Stimulated activated effector memory CD8-positive, alpha-beta T cell treated with anti-CD3 and anti-CD28 coated beads, Interleukin-12 subunit alpha, Interleukin-12 subunit beta, amount 100 ng/mL, for 72 hours (primary cell): ENCODE measurements at regions not wholly inside any gene's neighbourhood (a gene's known extent, or its start where the extent isn't known, plus 50 kb on each side); places are given as distances from the start of the nearest gene placed in this dataset.
A peak's percentile ranks its signal among the peaks of the same experiment; 100 is the strongest.

Experiments used
- ATAC-seq: fragments of 150-1000 bp; cut with Tn5 transposase; 2 replicates; pipeline ENCODE4 v1.10.0; 2021
- DNase-seq, 2 donors: peaks; one replicate each; pipeline ENCODE4 v3.0.0; 2021 to 2022; ENCODE audit warnings: low spot score in 2 of 2
- H3K27ac Mint-ChIP-seq: one replicate; pipeline ENCODE4 v1.8.0; 2022; ENCODE audit warnings: mild to moderate bottlenecking, mixed read lengths
- H3K36me3 Mint-ChIP-seq: one replicate; pipeline ENCODE4 v1.8.0; 2022; ENCODE audit warnings: mild to moderate bottlenecking, mixed read lengths
- H3K4me1 Mint-ChIP-seq: one replicate; pipeline ENCODE4 v1.8.0; 2022; ENCODE audit warnings: mixed read lengths
- H3K4me3 Mint-ChIP-seq: one replicate; pipeline ENCODE4 v1.8.0; 2022; ENCODE audit warnings: mild to moderate bottlenecking, mixed read lengths
- H3K9me3 Mint-ChIP-seq: one replicate; pipeline ENCODE4 v1.8.0; 2022; ENCODE audit warnings: mixed read lengths

DNA sequence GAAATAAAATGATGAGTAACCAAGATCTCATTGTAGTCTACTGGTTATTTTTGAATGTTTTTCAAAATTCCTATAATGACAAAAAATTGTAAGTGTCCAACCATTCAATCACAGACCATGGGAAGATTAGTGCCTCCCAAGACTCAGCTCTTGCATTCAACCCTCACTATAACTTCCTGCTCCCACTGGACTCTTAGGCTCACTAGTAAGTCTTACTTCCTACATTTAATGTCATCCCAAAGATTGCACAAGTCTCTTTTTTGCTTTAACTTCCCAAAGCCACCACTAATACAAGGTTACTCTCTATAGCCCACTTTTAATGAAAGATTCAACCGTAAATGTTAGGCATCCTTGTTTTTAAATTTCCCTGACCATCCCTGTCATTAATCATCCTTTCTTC is 111.9 kb upstream of the NRBF2 start:
- H3K4me1 Mint-ChIP-seq, result no peaks in the 10 kb centered on the region
- no peak for ATAC-seq
- H3K4me3 Mint-ChIP-seq, result no peak overlapping the region
- no peak overlapping the region for H3K27ac Mint-ChIP-seq
- DNase-seq, result no peak
- H3K36me3 Mint-ChIP-seq, result no peaks in the 10 kb centered on the region
- H3K9me3 Mint-ChIP-seq, result no peaks in the 10 kb centered on the region

DNA sequence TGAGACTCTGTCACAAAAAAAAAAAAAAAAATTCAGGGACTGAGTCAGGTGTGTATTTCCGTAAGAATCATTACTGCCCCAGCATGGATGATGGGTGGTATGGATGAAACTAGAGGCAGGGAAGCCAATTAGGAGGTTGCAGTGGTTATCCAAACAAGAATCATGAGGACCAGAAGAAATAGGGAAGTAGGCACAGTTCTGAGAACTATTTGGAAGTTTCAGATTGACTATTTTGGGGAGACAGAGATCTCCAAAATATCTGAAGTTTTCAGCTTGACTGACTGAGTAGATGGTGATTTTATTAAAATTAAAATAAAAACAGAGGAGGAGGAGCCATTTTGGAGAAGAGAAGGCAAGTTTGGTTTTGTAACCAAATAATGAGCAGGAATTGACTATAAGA is 119.4 kb upstream of the NRBF2 start:
- Mint-ChIP-seq H3K9me3 (no peaks in the 10 kb centered on the region), H3K27ac (no peak overlapping the region), H3K4me1 (no peaks in the 10 kb centered on the region), H3K4me3 (no peak overlapping the region), H3K36me3 (no peaks in the 10 kb centered on the region)
- no peak for ATAC-seq
- no peak for DNase-seq

DNA sequence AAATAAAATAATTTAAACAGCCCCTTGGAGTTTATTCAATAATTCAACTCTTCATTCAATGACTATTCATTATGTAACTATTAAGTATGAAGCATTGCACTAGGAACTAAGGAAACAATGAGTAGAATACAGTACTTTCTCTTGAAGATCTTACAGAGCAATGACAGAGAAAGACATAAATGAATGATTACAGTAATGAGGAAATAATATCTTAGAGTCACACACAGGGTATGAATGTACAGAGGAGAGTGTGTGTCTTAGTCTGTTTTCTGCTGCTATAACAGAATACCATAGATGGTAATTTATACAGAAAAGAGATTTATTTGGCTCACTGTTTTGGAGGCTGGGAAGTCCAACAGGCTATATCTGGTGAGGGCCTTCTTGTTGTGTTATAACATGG is 120.5 kb upstream of the NRBF2 start:
- ATAC-seq (peak; percentile 42), DNase-seq (no peak)
- Mint-ChIP-seq H3K4me3 (no peak overlapping the region), H3K9me3 (no peaks in the 10 kb centered on the region), H3K27ac (no peak overlapping the region), H3K36me3 (no peaks in the 10 kb centered on the region), H3K4me1 (no peaks in the 10 kb centered on the region)

DNA sequence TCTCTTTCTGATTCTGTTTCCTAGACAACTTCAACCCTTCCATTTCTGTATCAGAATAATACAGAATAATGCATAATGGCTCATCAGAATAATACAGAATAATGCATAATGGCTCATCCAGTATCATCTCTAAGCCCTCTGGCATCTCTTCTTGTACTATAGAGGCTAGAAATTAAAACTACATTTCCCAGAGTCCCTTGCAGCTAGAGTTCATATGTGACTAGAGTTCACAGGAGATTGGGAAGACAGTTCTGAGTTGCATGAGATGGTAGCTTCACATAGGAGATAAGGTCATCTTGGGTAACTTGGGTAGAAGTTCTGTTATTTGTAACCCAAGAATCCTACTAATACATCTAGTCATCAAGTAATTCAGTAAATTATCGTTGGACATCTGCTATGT is 122.9 kb upstream of the NRBF2 start:
- ATAC-seq (no peak), DNase-seq (no peak)
- Mint-ChIP-seq H3K4me3 (no peak overlapping the region), H3K27ac (no peak overlapping the region), H3K36me3 (no peaks in the 10 kb centered on the region), H3K4me1 (peaks cover 22% of the 10 kb centered on the region), H3K9me3 (no peaks in the 10 kb centered on the region)

DNA sequence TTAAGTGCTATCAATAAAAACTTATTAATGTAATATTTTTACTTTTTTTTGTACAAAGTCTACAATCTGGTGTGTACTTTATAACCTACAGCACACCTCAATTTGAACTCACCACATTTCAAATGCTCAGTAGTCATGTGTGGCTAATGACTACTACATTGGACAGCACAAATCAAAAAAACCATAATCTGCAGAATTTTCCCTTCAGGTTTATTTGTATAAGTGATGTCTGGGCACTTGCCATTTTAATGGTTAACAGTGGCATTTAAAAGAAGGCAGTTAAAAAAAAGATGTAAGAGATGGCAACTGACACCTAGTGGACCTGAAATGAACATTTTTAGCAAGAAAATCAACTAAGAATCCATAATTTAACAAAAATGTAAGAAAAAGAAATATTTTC is 124.6 kb upstream of the NRBF2 start:
- Mint-ChIP-seq H3K36me3 (no peaks in the 10 kb centered on the region), H3K4me3 (no peak overlapping the region), H3K27ac (no peak overlapping the region), H3K4me1 (peaks cover 36% of the 10 kb centered on the region), H3K9me3 (no peaks in the 10 kb centered on the region)
- no peak for DNase-seq
- no peak for ATAC-seq

DNA sequence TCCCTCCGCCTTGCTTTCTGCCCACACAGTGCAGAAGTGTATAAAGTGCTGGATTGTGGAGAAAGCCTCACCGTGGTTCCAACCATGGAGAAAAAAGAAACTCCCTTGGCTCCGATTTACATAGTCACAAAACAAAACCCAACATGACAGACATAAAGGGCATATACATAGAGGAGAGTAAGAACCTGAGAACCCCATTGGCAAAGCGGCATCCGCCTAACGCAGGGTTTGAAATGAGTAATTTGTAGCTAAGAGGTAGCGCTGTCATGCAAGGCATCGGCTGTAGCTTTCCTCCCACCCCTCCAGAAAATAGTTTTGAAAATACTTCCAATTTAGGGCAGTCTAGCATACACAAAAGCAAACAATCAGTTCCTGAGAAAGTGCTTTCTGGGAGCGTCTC is 126.0 kb upstream of the NRBF2 start:
- DNase-seq (no peak), ATAC-seq (peak; percentile 78)
- Mint-ChIP-seq H3K36me3 (no peaks in the 10 kb centered on the region), H3K9me3 (no peaks in the 10 kb centered on the region), H3K4me3 (peak overlapping the region; percentile 39), H3K4me1 (peaks cover 36% of the 10 kb centered on the region), H3K27ac (no peak overlapping the region)

DNA sequence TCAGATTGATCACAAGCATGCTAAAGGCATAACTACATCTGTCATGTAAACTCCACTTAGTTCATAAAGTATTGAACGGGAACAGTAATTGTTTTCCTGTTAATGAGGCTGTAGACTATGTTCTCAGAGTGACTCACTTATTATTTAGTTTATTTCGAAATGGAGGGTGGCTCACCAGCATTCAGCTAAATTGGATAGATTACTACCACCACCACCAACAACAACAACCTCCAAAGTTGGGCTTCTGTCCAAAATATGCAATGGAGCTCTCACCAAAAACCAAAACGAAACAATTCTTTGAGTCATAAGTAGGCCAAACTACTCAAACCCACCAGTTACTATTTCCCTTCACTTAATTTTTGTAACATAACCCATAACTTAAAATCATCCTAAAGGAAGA is 127.9 kb upstream of the NRBF2 start:
- H3K27ac Mint-ChIP-seq, result no peak overlapping the region
- H3K36me3 Mint-ChIP-seq, result no peaks in the 10 kb centered on the region
- ATAC-seq, result peak; percentile 85
- no peak overlapping the region for H3K4me3 Mint-ChIP-seq
- H3K4me1 Mint-ChIP-seq, result peaks cover 36% of the 10 kb centered on the region
- H3K9me3 Mint-ChIP-seq, result no peaks in the 10 kb centered on the region
- DNase-seq, result no peak

DNA sequence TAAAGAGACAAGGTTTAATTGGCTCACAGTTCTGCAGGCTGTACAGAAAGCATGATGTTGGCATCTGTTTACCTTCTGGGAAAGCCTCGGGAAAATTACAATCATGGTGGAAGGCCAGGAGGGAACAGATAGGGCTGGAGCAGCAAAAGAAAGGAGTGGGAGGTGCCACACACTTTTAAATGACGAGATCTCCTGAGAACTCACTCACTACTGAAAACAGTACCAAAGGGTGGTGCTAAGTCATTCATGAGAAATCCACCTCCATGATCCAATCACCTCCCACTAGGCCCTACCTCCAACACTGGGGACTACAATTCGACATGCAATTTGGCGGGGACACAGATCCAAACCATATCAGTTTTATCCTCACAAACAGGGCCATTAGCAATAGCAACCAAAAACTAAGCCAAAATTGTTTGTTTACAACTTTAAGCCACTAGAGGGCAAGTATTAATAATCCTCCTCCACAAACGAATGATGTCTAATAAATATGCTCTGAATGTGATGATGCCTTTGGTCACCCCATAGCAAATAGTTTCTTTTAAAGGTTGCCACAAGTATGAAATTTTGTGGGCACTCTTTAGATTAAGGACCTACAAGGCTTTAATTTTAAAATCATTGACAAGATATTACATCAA is 129.2 kb upstream of the NRBF2 start:
- no peak overlapping the region for H3K4me3 Mint-ChIP-seq

DNA sequence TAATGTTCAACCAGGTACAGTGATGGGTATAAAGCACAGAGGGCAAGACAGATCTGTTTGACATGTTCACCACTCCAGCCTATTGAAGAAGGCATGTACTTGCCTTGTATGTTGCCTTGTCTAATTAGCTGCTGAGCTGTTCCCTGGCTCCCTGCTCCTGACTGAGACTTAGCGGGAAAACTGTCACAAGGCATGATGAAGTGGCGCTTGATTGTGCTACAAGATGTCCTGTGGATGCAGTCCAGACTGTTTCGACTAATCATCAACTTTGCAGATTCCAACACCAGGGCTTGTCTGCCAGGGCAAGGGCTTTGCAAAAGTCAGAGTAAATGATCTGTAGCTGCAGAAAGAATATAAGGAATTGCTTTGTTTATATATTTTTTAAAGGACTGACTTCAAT is 136.2 kb upstream of the NRBF2 start:
- ATAC-seq, result no peak
- no peak overlapping the region for H3K27ac Mint-ChIP-seq
- H3K36me3 Mint-ChIP-seq, result peaks cover 13% of the 10 kb centered on the region
- H3K4me1 Mint-ChIP-seq, result peaks cover 14% of the 10 kb centered on the region
- no peak overlapping the region for H3K4me3 Mint-ChIP-seq
- DNase-seq, result no peak
- no peaks in the 10 kb centered on the region for H3K9me3 Mint-ChIP-seq

More for the DNA sequence above, 129.2 kb upstream of the NRBF2 start:
- Mint-ChIP-seq H3K36me3 (no peaks in the 10 kb centered on the region), H3K9me3 (no peaks in the 10 kb centered on the region), H3K4me1 (peaks cover 36% of the 10 kb centered on the region), H3K27ac (no peak overlapping the region)
- peak; percentile 59 for ATAC-seq
- DNase-seq, result no peak

DNA sequence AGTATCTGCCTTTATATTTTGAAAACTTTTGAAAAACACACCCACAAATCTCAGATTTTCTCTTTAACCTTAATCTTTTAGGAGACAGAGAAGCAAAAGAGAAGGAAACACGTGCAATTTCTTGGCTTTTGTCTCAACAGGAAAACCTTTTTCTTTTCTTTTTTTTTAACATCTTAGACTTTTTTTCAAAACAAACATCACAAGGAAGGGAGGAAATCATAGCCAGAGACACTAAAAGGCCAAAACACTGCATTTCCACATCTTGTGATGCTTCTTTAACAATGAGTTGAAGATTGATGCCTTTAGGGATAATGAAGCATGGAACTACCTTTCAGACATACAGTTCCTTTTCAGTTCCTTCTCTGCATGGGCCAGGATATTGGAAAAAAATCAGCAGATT is 136.6 kb upstream of the NRBF2 start:
- peaks cover 13% of the 10 kb centered on the region for H3K36me3 Mint-ChIP-seq
- no peak for ATAC-seq
- H3K9me3 Mint-ChIP-seq, result no peaks in the 10 kb centered on the region
- no peak overlapping the region for H3K4me3 Mint-ChIP-seq
- H3K4me1 Mint-ChIP-seq, result peaks cover 16% of the 10 kb centered on the region
- H3K27ac Mint-ChIP-seq, result no peak overlapping the region
- no peak for DNase-seq

DNA sequence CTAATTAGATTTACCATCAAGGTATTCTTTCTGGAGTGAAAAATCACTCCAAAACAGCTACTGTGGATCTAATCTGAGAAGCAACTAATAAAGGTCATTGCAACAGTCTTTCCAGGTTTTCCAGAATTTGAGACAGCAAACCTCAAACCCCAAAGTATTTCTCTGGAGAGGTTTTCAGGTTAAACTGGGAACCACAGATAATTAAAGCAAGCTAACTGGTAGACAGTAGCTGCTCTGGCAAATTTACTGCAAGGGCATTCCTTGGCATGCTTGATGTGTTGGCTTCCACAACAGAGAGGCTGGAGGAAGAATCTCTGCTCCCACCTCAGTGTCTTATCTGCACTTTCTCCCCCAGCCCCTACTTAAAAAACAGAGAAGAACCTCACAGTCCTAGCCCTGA is 140.0 kb upstream of the NRBF2 start:
- peak overlapping the region; percentile 31 for H3K4me3 Mint-ChIP-seq
- no peak for DNase-seq
- peaks cover 13% of the 10 kb centered on the region for H3K36me3 Mint-ChIP-seq
- H3K4me1 Mint-ChIP-seq, result peaks cover 30% of the 10 kb centered on the region
- no peaks in the 10 kb centered on the region for H3K9me3 Mint-ChIP-seq
- no peak for ATAC-seq
- H3K27ac Mint-ChIP-seq, result peak overlapping the region; percentile 82

DNA sequence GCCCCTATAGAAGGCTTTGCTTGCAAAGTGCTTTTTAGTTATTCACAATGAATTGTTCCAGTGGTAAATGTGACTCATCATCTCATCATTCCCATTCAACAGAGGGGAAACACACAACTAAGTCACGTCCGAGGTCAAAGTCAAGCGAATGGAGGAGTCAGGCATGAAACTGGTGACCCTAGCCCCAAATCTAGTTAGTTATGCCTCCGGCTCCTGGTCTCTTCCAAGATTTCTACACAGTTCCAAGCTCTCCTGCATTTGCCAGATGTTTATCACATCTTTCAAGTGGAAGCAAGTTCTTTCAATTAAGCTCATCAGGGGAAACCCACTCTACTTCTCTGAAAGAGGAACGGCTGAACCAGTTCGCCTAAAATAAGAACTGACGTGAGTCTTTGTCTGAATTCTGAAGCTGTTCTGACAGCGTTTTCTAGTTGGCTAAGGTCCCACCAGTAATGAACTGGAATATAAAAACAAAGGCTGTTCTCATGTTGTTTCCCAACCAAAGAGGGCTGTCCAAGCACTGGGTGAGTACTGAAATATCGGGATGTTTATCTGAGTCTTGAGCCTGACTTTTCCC is 140.9 kb upstream of the NRBF2 start:
- peaks cover 30% of the 10 kb centered on the region for H3K4me1 Mint-ChIP-seq
- H3K36me3 Mint-ChIP-seq, result peaks cover 13% of the 10 kb centered on the region
- no peaks in the 10 kb centered on the region for H3K9me3 Mint-ChIP-seq
- ATAC-seq (no peak), DNase-seq (no peak)
- H3K4me3 Mint-ChIP-seq, result peak overlapping the region; percentile 31
- H3K27ac Mint-ChIP-seq, result peak overlapping the region; percentile 82

DNA sequence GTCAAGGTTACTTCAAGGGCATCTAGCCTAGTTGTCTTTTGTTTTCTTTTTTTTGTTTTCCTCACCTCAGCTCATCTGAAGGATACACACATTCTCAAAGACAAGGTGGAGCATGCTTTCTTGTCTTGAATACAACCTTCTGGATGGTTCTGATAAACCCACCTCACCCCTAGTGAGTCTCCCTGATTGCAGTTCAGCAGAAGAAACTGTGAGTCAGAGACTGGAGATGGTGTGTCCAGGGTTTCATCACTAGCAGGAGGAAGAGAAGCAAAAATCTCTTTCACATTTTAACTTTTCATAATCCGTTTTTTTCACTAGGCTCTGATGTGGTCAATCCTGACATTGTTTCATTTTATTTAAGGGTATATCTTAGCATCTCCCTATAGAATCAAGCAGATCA is 143.0 kb upstream of the NRBF2 start:
- Mint-ChIP-seq H3K9me3 (no peaks in the 10 kb centered on the region), H3K4me1 (peaks cover 23% of the 10 kb centered on the region), H3K27ac (no peak overlapping the region), H3K4me3 (no peak overlapping the region), H3K36me3 (peaks cover 6% of the 10 kb centered on the region)
- no peak for DNase-seq
- peak; percentile 51 for ATAC-seq

DNA sequence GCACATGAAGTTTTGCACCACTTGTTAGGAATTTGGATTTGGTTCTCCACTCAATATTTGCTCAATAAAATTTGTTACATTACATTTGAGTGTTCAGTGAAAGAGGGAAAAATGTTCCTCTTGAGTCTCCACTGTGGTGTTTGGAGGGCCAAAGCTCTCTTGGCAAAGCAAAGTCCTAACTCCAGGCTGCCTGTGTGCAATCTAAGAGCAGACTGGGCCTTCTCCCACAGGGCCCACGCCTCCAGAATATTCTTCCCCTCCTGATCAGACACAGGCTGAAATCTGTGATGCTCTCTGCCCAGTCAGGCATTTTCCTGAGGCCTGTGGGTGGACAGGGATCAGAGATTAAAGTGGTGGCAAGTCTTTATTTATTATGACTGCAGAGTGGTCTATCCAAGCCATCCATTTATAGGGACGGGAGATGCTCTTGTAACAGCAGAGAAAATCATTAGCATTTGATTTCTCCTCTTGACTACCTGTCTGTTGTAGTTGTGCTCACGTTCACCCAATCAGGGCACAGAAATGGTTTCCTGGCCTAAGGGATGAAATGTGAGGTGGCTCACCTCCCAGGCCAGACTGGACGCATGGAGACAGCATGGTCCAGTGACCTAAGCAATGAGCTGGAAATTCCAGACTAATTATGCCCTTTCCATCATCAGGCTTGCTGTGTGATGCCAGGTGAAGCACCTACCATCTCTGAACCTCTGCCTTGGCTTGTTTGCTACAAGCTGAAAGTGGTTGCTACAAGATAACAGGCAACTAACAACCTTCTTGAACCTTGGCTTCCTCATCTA is 147.1 kb upstream of the NRBF2 start:
- H3K4me3 Mint-ChIP-seq, result no peak overlapping the region
- ATAC-seq (no peak), DNase-seq (no peak)
- H3K4me1 Mint-ChIP-seq, result peaks cover 25% of the 10 kb centered on the region
- H3K36me3 Mint-ChIP-seq, result no peaks in the 10 kb centered on the region
- H3K27ac Mint-ChIP-seq, result no peak overlapping the region
- no peaks in the 10 kb centered on the region for H3K9me3 Mint-ChIP-seq

DNA sequence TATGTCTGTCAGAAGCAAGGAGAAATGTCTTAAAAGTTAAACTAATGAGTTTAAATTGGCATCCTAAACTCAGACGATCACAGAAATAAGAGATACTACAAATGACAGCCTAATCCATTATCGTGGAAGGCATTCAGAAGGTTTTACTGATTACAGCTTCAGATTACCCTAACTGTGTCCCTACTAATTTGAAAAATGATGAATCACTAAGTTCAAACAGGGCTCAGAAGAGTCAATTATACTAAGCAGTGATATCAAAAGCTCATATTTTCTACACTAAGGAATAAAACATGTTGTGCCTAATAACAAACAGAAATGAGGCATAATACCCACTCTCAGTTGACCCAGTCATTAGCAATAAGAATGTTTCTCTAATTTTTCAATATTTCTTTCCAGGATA is 152.0 kb upstream of the NRBF2 start:
- H3K27ac Mint-ChIP-seq, result peak overlapping the region; percentile 58
- peaks cover 25% of the 10 kb centered on the region for H3K4me1 Mint-ChIP-seq
- peak; percentile 57 for ATAC-seq

DNA sequence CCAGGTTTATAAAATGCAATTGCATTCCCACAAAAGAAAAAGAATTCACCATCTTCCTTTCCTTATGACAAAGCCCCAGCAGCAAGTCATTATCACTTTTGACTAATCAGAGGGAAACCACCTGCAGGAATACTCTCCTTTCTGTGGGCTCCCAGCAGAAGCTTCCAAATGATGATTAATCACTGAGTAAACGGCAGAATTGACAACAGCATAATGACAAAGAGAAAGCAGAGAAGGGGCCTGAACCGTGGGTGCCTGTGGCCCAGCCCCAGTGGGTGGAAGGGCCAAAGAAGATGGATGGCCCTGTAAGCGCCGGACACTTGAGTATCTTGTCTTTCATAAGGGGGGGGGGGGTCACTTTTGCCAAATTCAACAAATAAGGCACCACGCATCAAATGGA is 152.4 kb upstream of the NRBF2 start:
- peaks cover 25% of the 10 kb centered on the region for H3K4me1 Mint-ChIP-seq
- H3K27ac Mint-ChIP-seq, result peak overlapping the region; percentile 58
- peak; percentile 95 for ATAC-seq
- no peak for DNase-seq
- peak overlapping the region; percentile 3 for H3K4me3 Mint-ChIP-seq
- no peaks in the 10 kb centered on the region for H3K36me3 Mint-ChIP-seq
- no peaks in the 10 kb centered on the region for H3K9me3 Mint-ChIP-seq

More for the DNA sequence above, 152.0 kb upstream of the NRBF2 start:
- Mint-ChIP-seq H3K36me3 (no peaks in the 10 kb centered on the region), H3K4me3 (peak overlapping the region; percentile 3), H3K9me3 (no peaks in the 10 kb centered on the region)
- no peak for DNase-seq
